Head of caudate nucleus (tissue), 42 donors: ENCODE measurements at regions not wholly inside any gene's neighbourhood (a gene's known extent, or its start where the extent isn't known, plus 50 kb on each side); places are given as distances from the start of the nearest gene placed in this dataset.
"Not testable (repeated sequence)": the region's sequence is repeated elsewhere in the genome, so short reads cannot be mapped to it uniquely, and the experiment has no call there.

ENCODE experiments used
- DNase-seq, 42 donors: peaks; one replicate each; pipeline versions ENCODE4 v3.0.0 to v3.0.0-alpha.2; 2020 to 2021; ENCODE audit warnings: mixed read lengths in 7 of 42
- intact Hi-C: fragments of 100-400 bp; cut with DNase I; formaldehyde crosslinking; loops from one replicate; pipeline ENCODE4 v1.15.0; 2022

GRCh38 chr13:40362502-40362901 is 303.9 kb downstream of the FOXO1 start:
- no peak for DNase-seq
- intact Hi-C loops, result no loop called here

- DNase-seq, result no peak
- intact Hi-C loops, result no loop called here
Observed at GRCh38 chr13:40363653-40364052, 302.8 kb downstream of the FOXO1 start.

- intact Hi-C loops, result no loop called here
- DNase-seq, result no peak
Observed at GRCh38 chr13:40366119-40366518, 300.3 kb downstream of the FOXO1 start.

- intact Hi-C loops, result no loop called here
- DNase-seq, result no peak
Observed at GRCh38 chr13:40368127-40368891, 298.1 kb downstream of the FOXO1 start.

- no peak for DNase-seq
- intact Hi-C loops, result no loop called here
Observed at GRCh38 chr13:40370661-40371060, 295.8 kb downstream of the FOXO1 start.

GRCh38 chr13:40371531-40372125 is 294.8 kb downstream of the FOXO1 start:
- intact Hi-C loops, result no loop called here
- DNase-seq, result no peak

- peak in 1 of 42 donors; percentile 40 for DNase-seq
- intact Hi-C loops, result not testable (repeated sequence)
Observed at GRCh38 chr13:40373608-40374007, 292.8 kb downstream of the FOXO1 start.

- intact Hi-C loops, result no loop called here
- peak in 1 of 42 donors; percentile 45 for DNase-seq
Observed at GRCh38 chr13:40375489-40376171, 290.8 kb downstream of the FOXO1 start.

- DNase-seq, result peak in 4 of 42 donors; percentile 14 to 43 (median 36)
- intact Hi-C loops, result no loop called here
Observed at GRCh38 chr13:40376296-40376849, 290.1 kb downstream of the FOXO1 start.

GRCh38 chr13:40376867-40377535 is 289.4 kb downstream of the FOXO1 start:
- DNase-seq, result peak in 1 of 42 donors; percentile 41
- intact Hi-C loops, result no loop called here

GRCh38 chr13:40377783-40378182 is 288.7 kb downstream of the FOXO1 start:
- DNase-seq, result peak in 35 of 42 donors; percentile 26 to 86 (median 58)

GRCh38 chr13:40379196-40379595 is 287.2 kb downstream of the FOXO1 start:
- peak in 1 of 42 donors; percentile 38 for DNase-seq
- intact Hi-C loops, result no loop called here

More at GRCh38 chr13:40377783-40378182, 288.7 kb downstream of the FOXO1 start:
- intact Hi-C loops, result no loop called here

- intact Hi-C loops, result no loop called here
- peak in 1 of 42 donors; percentile 40 for DNase-seq
Observed at GRCh38 chr13:40379794-40380578, 286.5 kb downstream of the FOXO1 start.

GRCh38 chr13:40381935-40382764 is 284.3 kb downstream of the FOXO1 start:
- peak in 7 of 42 donors; percentile 14 to 57 (median 36) for DNase-seq
- intact Hi-C loops, result no loop called here

GRCh38 chr13:40383132-40383531 is 283.3 kb downstream of the FOXO1 start:
- no peak for DNase-seq
- intact Hi-C loops, result no loop called here

GRCh38 chr13:40383885-40384284 is 282.6 kb downstream of the FOXO1 start:
- intact Hi-C loops, result no loop called here
- DNase-seq, result no peak

GRCh38 chr13:40384976-40385857 is 281.2 kb downstream of the FOXO1 start:
- DNase-seq, result no peak
- intact Hi-C loops, result no loop called here
